GM19240 (cell line): ENCODE measurements at regions not wholly inside any gene's neighbourhood (a gene's known extent, or its start where the extent isn't known, plus 50 kb on each side); places are given as distances from the start of the nearest gene placed in this dataset.

ENCODE experiments used
- DNase-seq: peaks from one replicate; pipeline ENCODE4 v3.0.0; 2011; ENCODE audit warnings: low spot score; ENCODE audit not compliant: insufficient read length

DNA sequence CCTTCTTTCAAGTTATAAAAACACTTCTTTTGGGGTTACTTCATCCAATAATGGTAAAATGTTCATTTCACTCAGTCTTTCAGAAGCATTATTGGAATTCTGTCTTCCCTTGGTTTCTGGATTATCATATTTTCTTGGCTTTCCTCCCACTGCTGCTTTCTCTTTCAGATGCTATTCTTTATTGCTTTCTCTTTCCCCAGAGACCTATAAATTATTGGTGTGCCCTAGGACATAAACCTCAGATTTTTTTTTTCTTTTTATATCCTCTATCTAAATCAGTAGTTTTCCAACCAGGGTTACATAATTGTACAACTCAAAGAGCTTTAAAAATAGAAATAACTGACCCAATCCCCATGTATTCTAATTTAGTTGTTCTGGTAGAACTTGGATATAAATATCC, 1005.5 kb downstream of the ARAP2 start:
- DNase-seq: no peak

DNA sequence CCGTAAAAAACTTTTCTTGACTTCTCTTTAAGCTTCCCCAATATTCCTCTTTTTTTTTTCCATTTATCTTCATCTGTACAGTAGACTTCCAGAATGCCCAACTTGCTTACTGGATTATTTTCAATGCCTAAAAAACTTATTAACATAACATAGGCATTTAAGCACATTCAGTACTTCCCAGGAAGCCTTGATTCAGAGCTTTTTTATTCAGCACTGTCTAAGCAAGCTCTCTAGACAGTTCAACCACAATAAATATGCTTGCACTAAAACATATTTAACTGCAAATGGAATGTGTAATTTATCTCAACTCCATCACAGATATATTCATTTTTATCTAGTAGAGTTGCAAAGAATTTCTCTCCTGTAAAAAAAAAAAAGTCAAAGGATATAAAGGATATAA, 997.8 kb downstream of the ARAP2 start:
- no peak for DNase-seq

DNA sequence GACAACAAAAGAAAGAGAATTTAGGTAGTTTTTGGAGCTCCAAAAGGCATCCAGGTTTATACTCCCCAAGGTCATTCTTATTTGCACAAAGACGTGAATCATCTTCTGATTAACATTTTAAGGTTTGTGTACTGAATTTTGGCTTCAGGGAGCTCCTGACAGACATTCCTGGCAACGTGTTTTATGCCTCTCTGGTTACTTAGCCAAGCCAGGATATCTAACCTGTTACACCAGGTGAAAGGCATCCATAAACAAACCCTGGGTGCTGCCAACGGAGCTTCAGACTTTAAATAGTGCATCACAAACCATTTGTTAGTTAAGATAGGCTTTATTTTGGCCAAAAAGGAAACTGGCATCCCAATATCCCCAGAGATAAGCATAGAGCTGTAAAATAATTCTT, 997.3 kb downstream of the ARAP2 start:
- DNase-seq: no peak

GRCh38 chr4:35250331-35250730, 994.0 kb downstream of the ARAP2 start:
- no peak for DNase-seq

GRCh38 chr4:35250761-35251160, 993.6 kb downstream of the ARAP2 start:
- no peak for DNase-seq

DNA sequence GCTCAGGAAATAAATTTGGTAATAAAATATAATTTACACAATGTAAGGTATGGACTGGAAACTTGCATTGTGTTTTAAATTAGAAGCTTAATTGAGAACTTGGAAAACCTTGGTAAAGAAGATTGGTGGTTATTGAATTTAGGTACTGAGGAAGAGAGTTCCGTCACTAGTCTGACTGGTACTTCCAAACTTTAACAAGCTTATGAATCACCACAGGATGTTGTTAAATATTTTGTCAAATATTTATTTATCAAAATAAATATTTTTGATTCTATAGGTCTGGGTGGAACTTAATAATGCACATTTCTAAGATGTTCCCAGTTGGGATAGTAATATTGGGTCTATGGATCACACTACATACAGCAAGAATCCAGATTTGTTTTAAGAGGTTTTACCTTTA, 992.2 kb downstream of the ARAP2 start:
- DNase-seq: no peak

DNA sequence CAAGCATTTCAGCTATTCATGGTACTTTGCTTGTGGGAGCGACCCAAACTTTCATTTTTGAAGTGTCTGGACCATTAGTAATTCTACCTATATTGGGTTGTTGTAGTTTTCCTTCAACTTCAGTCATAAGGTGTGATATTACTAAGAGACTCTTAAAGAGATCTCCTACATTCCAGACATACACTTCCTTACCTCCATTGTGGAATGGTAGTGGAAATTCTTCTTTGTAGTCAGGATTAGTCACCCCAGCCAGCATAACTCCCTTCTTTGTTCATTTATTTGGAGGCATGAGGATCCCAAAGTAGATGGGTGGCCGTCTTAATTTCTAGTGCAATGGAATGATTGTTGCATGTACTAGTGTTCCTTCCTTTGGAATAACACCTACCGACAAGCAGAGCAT, 991.4 kb downstream of the ARAP2 start:
- DNase-seq: no peak

DNA sequence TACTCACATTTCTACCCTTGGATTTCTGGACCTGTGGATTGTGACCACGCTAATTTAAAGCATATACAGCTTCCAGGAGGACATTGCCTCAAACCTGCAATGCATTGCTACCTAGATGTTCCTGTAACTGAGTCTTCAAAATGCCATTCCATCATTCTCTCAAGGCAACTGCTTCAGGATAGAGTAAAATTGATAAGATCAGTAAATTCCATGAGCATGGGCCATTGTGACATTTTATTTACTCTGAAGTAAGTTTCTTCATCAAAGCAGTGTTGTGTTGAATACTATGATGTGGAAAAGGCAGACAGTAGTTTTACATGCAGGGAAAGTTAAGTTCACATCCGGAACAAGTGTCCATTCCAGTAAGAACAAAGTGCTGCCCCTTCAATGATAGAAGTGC, 991.0 kb downstream of the ARAP2 start:
- no peak for DNase-seq

GRCh38 chr4:35286434-35286833, 957.9 kb downstream of the ARAP2 start:
- DNase-seq: no peak

DNA sequence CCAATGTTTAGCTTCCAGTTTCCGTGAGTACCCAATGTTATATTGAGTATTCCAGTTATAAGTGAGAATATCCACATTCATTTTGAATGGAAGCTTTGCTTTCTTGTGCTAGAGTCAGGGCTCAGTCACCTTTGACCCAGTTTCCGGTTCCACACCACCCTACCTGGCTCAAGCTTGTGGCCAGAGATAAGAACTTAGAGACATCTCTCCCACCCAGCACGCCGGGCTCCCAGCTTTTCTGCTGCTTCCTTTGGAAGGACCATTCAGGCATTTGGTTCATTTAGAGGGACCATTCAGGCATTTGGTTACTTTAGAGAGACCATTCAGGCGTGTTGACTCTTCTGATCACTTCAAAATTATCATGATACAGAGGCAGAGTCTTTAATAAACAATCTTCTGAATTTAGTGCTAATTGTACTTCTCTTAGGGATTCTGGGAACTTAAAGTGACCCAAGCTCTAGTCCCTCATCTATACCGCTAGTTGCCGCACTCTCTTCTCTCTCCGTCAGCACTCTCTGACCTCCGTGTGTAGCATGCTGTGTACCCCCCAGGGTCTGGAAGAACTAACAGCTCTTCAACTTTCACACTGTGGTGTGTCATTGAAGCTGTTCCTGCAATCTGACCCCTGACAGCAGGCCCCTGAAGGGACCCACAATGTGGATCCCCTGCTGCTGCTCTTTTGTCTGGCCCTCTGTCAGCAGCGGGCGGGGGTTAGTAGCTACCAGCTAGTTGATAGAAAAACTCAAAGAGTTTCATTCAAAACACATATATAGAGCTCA, 943.1 kb downstream of the ARAP2 start:
- no peak for DNase-seq

DNA sequence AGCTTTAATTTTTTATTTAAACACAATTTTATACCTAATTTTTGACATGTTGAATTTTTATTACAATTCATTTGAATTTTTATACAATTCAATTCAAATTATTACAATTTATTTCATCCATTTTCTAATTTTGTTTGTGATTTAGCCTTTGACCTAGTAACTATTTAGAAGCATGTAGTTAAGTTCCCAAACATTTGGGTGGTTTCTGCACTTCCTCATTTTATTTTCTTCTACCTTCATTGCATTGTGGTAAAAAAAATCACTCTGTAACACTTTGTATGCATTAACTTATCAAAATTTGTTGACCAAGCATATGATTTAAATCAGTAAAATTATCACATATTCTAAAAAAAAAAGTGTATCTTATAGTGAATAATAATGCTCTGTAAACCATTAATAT, 928.9 kb downstream of the ARAP2 start:
- DNase-seq: no peak

DNA sequence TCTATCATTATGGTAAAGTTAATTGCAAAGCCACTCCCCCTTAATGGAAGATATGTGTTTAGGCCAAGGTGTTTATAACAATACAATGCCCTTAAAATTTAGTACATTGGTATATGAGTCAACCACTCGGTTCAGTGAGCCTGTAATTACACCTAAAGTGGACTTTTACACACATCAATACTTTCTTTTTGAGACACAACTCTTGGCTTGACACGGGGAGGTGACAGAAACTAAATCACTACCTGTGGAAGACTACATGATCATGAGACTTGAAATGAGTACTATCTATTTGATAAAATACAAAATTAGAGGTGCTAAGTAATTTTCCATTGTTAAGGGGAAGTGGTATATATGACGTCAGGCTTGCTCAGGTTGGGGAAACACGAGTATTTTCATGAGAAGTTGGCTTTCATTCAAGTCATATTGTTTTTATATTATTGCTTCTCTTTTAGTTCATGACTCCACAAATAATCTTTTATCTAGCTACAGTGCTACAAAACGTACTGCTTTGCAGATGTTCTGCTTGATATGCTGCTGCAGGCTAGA, 918.3 kb downstream of the ARAP2 start:
- DNase-seq: no peak

- no peak for DNase-seq
These were observed 901.5 kb downstream of the ARAP2 start for GRCh38 chr4:35342833-35343232.

GRCh38 chr4:35347276-35347675, 897.0 kb downstream of the ARAP2 start:
- no peak for DNase-seq

- no peak for DNase-seq
These were observed 886.2 kb downstream of the ARAP2 start for GRCh38 chr4:35358001-35358584.

DNA sequence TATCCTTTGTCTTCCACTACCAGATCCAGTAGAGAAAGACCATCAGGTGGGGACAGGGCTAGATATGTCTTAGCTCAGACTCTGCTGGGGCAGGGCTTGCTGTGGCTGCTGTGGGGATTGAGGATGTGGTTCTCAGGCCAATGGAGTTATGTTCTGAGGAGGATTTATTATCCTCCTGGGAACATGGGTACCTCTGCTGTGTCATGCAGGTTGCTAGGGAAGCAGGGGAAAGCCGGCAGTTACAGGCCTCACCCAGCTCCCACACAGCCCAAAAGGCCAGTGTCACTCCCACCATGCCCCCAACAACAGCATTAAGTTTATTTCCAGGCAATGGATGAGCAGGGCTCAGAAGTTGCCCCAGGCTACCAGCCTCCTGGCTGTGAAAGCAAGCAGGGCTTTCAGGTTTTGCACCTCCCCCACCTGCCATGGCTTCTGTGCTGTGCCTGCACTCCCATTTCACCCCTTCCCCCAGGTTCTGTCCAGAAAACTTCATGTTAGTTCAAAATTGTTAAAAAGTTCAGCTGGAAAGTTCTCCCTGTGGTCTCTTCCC, 879.9 kb downstream of the ARAP2 start:
- DNase-seq: no peak

DNA sequence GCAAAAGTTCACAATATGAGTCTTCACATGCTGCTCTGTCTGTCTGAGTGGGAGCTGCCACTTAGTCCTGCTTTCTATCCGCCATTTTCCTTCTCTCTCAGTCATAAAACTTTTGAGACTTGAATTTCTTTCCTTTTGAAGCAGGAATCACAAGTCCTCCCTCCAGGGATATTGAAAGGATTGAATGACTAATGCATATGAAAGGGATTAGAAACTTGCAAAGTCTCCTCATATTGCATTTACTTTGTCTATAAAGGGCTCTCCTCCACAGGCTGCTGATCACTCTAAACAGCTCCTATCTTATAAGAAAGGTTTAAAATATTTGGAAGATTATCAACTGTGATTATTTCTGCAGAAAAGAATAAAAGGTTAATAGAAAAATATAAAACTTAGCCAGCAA, 879.1 kb downstream of the ARAP2 start:
- no peak for DNase-seq

GRCh38 chr4:35399912-35400311, 844.4 kb downstream of the ARAP2 start:
- DNase-seq: no peak

DNA sequence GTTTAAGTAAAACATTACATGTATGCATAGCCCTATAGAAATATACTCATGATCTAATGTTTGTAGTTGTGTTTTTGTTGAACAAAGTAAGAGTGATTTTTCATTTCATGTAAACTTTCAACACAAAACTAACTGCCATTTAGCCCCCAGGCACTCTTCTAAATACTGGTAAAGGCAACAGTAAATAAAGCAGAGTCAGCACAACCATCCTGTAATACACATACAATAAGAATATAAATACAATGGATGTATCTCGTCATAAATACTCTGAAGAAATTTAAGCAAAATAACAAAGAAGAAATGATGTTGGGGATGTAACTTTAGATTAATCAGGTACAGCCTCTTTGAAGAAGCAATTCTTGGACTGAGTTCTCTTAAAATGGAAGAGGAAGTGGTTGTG, 821.2 kb downstream of the ARAP2 start:
- DNase-seq: no peak

DNA sequence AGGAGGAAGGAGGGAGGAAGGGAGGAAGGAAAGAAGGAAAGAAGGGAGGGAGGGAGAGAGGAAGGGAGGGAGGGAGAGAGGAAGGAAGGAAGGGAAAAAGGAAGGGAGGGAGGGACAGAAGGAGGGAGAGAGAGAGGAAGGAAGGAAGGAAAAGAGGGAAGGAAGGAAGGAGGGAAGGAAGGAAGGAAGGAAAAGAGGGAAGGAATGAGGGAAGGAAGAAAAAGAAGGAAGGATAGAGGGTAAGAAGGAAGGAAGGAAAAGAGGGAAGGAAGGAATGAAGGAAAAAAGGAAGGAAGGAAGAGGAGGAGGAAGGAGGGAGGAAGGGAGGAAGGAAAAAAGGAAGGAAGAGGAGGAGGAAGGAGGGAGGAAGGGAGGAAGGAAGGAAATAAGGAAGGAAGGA, 796.8 kb downstream of the ARAP2 start:
- DNase-seq: no peak

GRCh38 chr4:35459045-35459444, 785.3 kb downstream of the ARAP2 start:
- no peak for DNase-seq

GRCh38 chr4:35461931-35462659, 782.2 kb downstream of the ARAP2 start:
- no peak for DNase-seq
